ENCODE measurements at regions not wholly inside any gene's neighbourhood (a gene's known extent, or its start where the extent isn't known, plus 50 kb on each side); places are given as distances from the start of the nearest gene placed in this dataset.

GRCh38 chr4:186805020-186805820 lies 81.6 kb upstream of the FAT1 start:
- Histone ChIP-seq H3K4me2 (ENCODE audit: insufficient read depth in 1 of 2, low read depth in 2 of 2, low read length in 2 of 2) (no peak overlapping the region), H2AFZ (ENCODE audit: low read length) (no peak overlapping the region), H3K4me3 (ENCODE audit: extremely low read depth in 1 of 4, insufficient read depth in 2 of 4, low read depth in 3 of 4, low read length in 4 of 4) (no peak overlapping the region), H2BK12ac (ENCODE audit: low read depth, low read length) (no peak overlapping the region), H2BK120ac (replicated peaks; ENCODE audit: low read depth, low read length) (no peak overlapping the region), H4K20me1 (replicated peaks in 1 of 2; ENCODE audit: control insufficient read depth in 1 of 2, insufficient read depth in 2 of 2, low read length in 2 of 2) (no peaks in the 10 kb centered on the region), H2BK20ac (ENCODE audit: low read length) (no peak overlapping the region), H3K23me2 (ENCODE audit: low read depth, low read length) (no peaks in the 10 kb centered on the region), H4K8ac (ENCODE audit: extremely low read depth, insufficient read depth, low read length) (no peak overlapping the region), H3K56ac (replicated peaks; ENCODE audit: insufficient read length, low read depth, low read length) (no peak overlapping the region), H4K5ac (ENCODE audit: insufficient read length, low read depth, low read length) (no peak overlapping the region), H3K4ac (replicated peaks; ENCODE audit: insufficient read length, low read depth, low read length) (no peak overlapping the region), H4K91ac (replicated peaks; ENCODE audit: insufficient read length, low read length) (no peak overlapping the region), H3K79me1 (ENCODE audit: low read depth, low read length) (no peaks in the 10 kb centered on the region), H2BK15ac (ENCODE audit: low read length) (no peak overlapping the region), H3K9me3 (ENCODE audit: insufficient read depth in 2 of 2, low read depth in 1 of 2, low read length in 1 of 2) (no peaks in the 10 kb centered on the region), H3K27me3 (replicated peaks in 1 of 4; ENCODE audit: control insufficient read depth in 3 of 4, extremely low read depth in 1 of 4, insufficient read depth in 3 of 4, low read length in 3 of 4) (no peaks in the 10 kb centered on the region; a peak in 1 of 7 replicates), H3K18ac (ENCODE audit: extremely low read depth, low read length) (no peak overlapping the region), H2BK5ac (ENCODE audit: low read depth, low read length) (no peak overlapping the region), H3K4me1 (replicated peaks in 1 of 4; ENCODE audit: control insufficient read depth in 3 of 4, insufficient read depth in 4 of 4, low read length in 3 of 4) (0 out of 7 replicates have a peak, but pooled peaks cover 0 to 3% (median 0%) of the 10 kb centered on the region in 4 experiments), H3K79me2 (ENCODE audit: control insufficient read depth in 1 of 2, insufficient read depth in 2 of 2, low read length in 2 of 2) (no peaks in the 10 kb centered on the region), H3K27ac (ENCODE audit: low read depth, low read length) (no peak overlapping the region), H3K23ac (ENCODE audit: insufficient read length) (no peak overlapping the region), H3K36me3 (ENCODE audit: control insufficient read depth in 2 of 4, insufficient read depth in 4 of 4, low read length in 3 of 4) (no peaks in the 10 kb centered on the region), H2AK5ac (ENCODE audit: low read depth, low read length) (no peak overlapping the region), H3K9ac (replicated peaks in 1 of 4; ENCODE audit: extremely low read depth in 1 of 4, low read depth in 3 of 4, low read length in 3 of 4) (no peak overlapping the region), H3K14ac (ENCODE audit: insufficient read length) (no peak overlapping the region)
- ChIA-PET POLR2A (ENCODE audit: partially characterized antibody) (no interaction called here), CTCF (ENCODE audit: partially characterized antibody) (no interaction called here)
- no peak for DNase-seq (ENCODE audit: low read depth in 1 of 2, low spot score in 2 of 2)
- 87% methylated on average over 6 of the region's 6 CpGs; no CpG with 5 or more reads in 1 of the 2 experiments for WGBS, 2 experiments (ENCODE audit: extremely low coverage in 1 of 2, insufficient coverage in 1 of 2, insufficient read length in 1 of 2, insufficient replicate concordance in 2 of 2, low coverage in 1 of 2, low lambda C conversion rate in 2 of 2, missing lambda C conversion rate in 1 of 2)
- no peak for FAIRE-seq
- no peak for TF ChIP-seq E2F6 (IDR thresholded peaks at IDR 0.05)
- no peak for TF ChIP-seq MAFK (IDR thresholded peaks at IDR 0.05; ENCODE audit: low read depth, low read length)
- TF ChIP-seq GABPA (IDR thresholded peaks at IDR 0.05; ENCODE audit: borderline replicate concordance, insufficient read depth, low read length) = no peak
- no peak for TF ChIP-seq CHD1 (IDR thresholded peaks at IDR 0.05; ENCODE audit: low read depth, low read length)
- TF ChIP-seq HDAC6 (IDR thresholded peaks at IDR 0.05; ENCODE audit: low read depth, low read length) = no peak
- no peak for TF ChIP-seq ZNF274 (IDR thresholded peaks at IDR 0.05; ENCODE audit: borderline replicate concordance, extremely low read depth, low read length)
- TF ChIP-seq KDM5A (IDR thresholded peaks at IDR 0.05; ENCODE audit: low read length) = no peak
- no peak for TF ChIP-seq POLR2A (IDR thresholded peaks at IDR 0.05; ENCODE audit: control extremely low read depth in 1 of 2, low read depth in 2 of 2, low read length in 2 of 2)
- TF ChIP-seq TAF1 (IDR thresholded peaks at IDR 0.05; ENCODE audit: low read depth, low read length) = no peak
- no peak for TF ChIP-seq JUN (IDR thresholded peaks at IDR 0.05; ENCODE audit: low read depth, low read length)
- TF ChIP-seq CBX5 (IDR thresholded peaks at IDR 0.05; ENCODE audit: low read depth, low read length) = no peak

All from H1 (cell line).